PFSK-1 (cell line): ENCODE measurements at regions not wholly inside any gene's neighbourhood (a gene's known extent, or its start where the extent isn't known, plus 50 kb on each side); places are given as distances from the start of the nearest gene placed in this dataset.

ENCODE experiments used
- FOXP2 ChIP-seq: optimal IDR thresholded peaks from 2 replicates; pipeline ENCODE3; 2011; ENCODE audit warnings: borderline replicate concordance, control low read depth, inconsistent platforms; ENCODE audit not compliant: insufficient read depth; ENCODE audit errors: extremely low read length, extremely low read depth
- POLR2AphosphoS5 ChIP-seq: IDR thresholded peaks from 2 replicates; pipeline ENCODE4 v1.6.1; 2012; ENCODE audit warnings: low read depth, mild to moderate bottlenecking, control low read depth, low read length, moderate library complexity
- REST ChIP-seq, 2 experiments: IDR thresholded peaks; 2 replicates each; pipeline versions ENCODE4 v1.6.1 to v1.8.0; 2011 to 2012; ENCODE audit warnings: low read depth in 2 of 2, low read length in 2 of 2, control low read depth in 1 of 2, inconsistent platforms in 1 of 2, mild to moderate bottlenecking in 1 of 2, moderate library complexity in 1 of 2; ENCODE audit not compliant: insufficient read depth in 1 of 2
- SIN3A ChIP-seq: IDR thresholded peaks from 2 replicates; pipeline ENCODE4 v1.6.1; 2012; ENCODE audit warnings: mild to moderate bottlenecking, low read length, moderate library complexity, borderline replicate concordance; ENCODE audit not compliant: insufficient read depth
- TAF1 ChIP-seq: IDR thresholded peaks from 2 replicates; pipeline ENCODE4 v1.6.1; 2012; ENCODE audit warnings: low read length, control low read depth, borderline replicate concordance; ENCODE audit not compliant: insufficient read depth

GRCh38 chr5:16987776-16988175 is 51.7 kb upstream of the MYO10 start:
- TF ChIP-seq TAF1 (no peak), REST (IDR thresholded peaks at IDR 0.05; ENCODE audit: insufficient read depth in 1 of 2, low read depth in 2 of 2, low read length in 2 of 2) (no peak), SIN3A (no peak), POLR2AphosphoS5 (no peak), FOXP2 (no peak)

GRCh38 chr5:16992006-16992405 is 55.9 kb upstream of the MYO10 start:
- TF ChIP-seq TAF1 (no peak), SIN3A (no peak), FOXP2 (no peak), REST (IDR thresholded peaks at IDR 0.05; ENCODE audit: insufficient read depth in 1 of 2, low read depth in 2 of 2, low read length in 2 of 2) (no peak)

- TF ChIP-seq TAF1 (no peak), FOXP2 (no peak), SIN3A (no peak), REST (IDR thresholded peaks at IDR 0.05; ENCODE audit: insufficient read depth in 1 of 2, low read depth in 2 of 2, low read length in 2 of 2) (no peak), POLR2AphosphoS5 (no peak)
Observed at GRCh38 chr5:16992444-16992843, 56.4 kb upstream of the MYO10 start.

- TF ChIP-seq SIN3A, result no peak
- TF ChIP-seq POLR2AphosphoS5, result no peak
- no peak for TF ChIP-seq FOXP2
- TF ChIP-seq TAF1, result no peak
- TF ChIP-seq REST (IDR thresholded peaks at IDR 0.05; ENCODE audit: insufficient read depth in 1 of 2, low read depth in 2 of 2, low read length in 2 of 2), result no peak
Observed at GRCh38 chr5:16994565-16994964, 58.5 kb upstream of the MYO10 start.

- no peak for TF ChIP-seq SIN3A
- TF ChIP-seq TAF1, result no peak
- TF ChIP-seq FOXP2, result no peak
Observed at GRCh38 chr5:16995372-16995771, 59.3 kb upstream of the MYO10 start.
